Activated CD4-positive, CD25-positive, alpha-beta regulatory T cell treated with anti-CD3 and anti-CD28 coated beads, Interleukin-2, amount 50 U/mL, for 16 hours (primary cell): ENCODE measurements at regions not wholly inside any gene's neighbourhood (a gene's known extent, or its start where the extent isn't known, plus 50 kb on each side); places are given as distances from the start of the nearest gene placed in this dataset.

Experiments used
- DNase-seq: peaks from one replicate; pipeline ENCODE4 v3.0.0-alpha.2; 2020; ENCODE audit warnings: low read depth, low spot score

- DNase-seq = no peak
Observed at GRCh38 chr14:62006116-62006731, 244.0 kb downstream of the SNAPC1 start.

GRCh38 chr14:62015243-62015642, 253.0 kb downstream of the SNAPC1 start:
- DNase-seq = no peak

GRCh38 chr14:62015945-62016344, 253.7 kb downstream of the SNAPC1 start:
- no peak for DNase-seq

GRCh38 chr14:62017651-62018230, 255.5 kb downstream of the SNAPC1 start:
- DNase-seq = no peak

- no peak for DNase-seq
Observed at GRCh38 chr14:62018606-62019005, 256.4 kb downstream of the SNAPC1 start.

GRCh38 chr14:62027958-62028357, 265.7 kb downstream of the SNAPC1 start:
- DNase-seq = no peak

- no peak for DNase-seq
Observed at GRCh38 chr14:62029569-62029924, 267.3 kb downstream of the SNAPC1 start.

GRCh38 chr14:62030387-62030786, 268.2 kb downstream of the SNAPC1 start:
- DNase-seq = no peak

- DNase-seq = no peak
Observed at GRCh38 chr14:62031504-62031903, 269.3 kb downstream of the SNAPC1 start.

GRCh38 chr14:62053188-62053587, 291.0 kb downstream of the SNAPC1 start:
- no peak for DNase-seq

- no peak for DNase-seq
Observed at GRCh38 chr14:62056789-62057188, 294.6 kb downstream of the SNAPC1 start.

GRCh38 chr14:62062645-62063044, 300.4 kb downstream of the SNAPC1 start:
- DNase-seq = no peak

GRCh38 chr14:62064751-62065323, 302.6 kb downstream of the SNAPC1 start:
- no peak for DNase-seq

- DNase-seq = no peak
Observed at GRCh38 chr14:62066304-62066703, 304.1 kb downstream of the SNAPC1 start.

- DNase-seq = no peak
Observed at GRCh38 chr14:62071039-62071438, 308.8 kb downstream of the SNAPC1 start.

GRCh38 chr14:62076368-62076767, 314.1 kb downstream of the SNAPC1 start:
- no peak for DNase-seq

GRCh38 chr14:62076825-62077605, 314.8 kb downstream of the SNAPC1 start:
- DNase-seq = no peak

GRCh38 chr14:62077676-62078261, 315.5 kb downstream of the SNAPC1 start:
- DNase-seq = no peak

GRCh38 chr14:62079038-62079437, 316.8 kb downstream of the SNAPC1 start:
- no peak for DNase-seq

GRCh38 chr14:62081012-62081612, 318.9 kb downstream of the SNAPC1 start:
- no peak for DNase-seq

GRCh38 chr14:62081951-62082350, 319.7 kb downstream of the SNAPC1 start:
- DNase-seq = no peak

GRCh38 chr14:62082779-62083178, 320.6 kb downstream of the SNAPC1 start:
- DNase-seq = no peak
